ENCODE measurements at regions not wholly inside any gene's neighbourhood (a gene's known extent, or its start where the extent isn't known, plus 50 kb on each side); places are given as distances from the start of the nearest gene placed in this dataset.
"Not testable (repeated sequence)": the region's sequence is repeated elsewhere in the genome, so short reads cannot be mapped to it uniquely, and the experiment has no call there.

DNA sequence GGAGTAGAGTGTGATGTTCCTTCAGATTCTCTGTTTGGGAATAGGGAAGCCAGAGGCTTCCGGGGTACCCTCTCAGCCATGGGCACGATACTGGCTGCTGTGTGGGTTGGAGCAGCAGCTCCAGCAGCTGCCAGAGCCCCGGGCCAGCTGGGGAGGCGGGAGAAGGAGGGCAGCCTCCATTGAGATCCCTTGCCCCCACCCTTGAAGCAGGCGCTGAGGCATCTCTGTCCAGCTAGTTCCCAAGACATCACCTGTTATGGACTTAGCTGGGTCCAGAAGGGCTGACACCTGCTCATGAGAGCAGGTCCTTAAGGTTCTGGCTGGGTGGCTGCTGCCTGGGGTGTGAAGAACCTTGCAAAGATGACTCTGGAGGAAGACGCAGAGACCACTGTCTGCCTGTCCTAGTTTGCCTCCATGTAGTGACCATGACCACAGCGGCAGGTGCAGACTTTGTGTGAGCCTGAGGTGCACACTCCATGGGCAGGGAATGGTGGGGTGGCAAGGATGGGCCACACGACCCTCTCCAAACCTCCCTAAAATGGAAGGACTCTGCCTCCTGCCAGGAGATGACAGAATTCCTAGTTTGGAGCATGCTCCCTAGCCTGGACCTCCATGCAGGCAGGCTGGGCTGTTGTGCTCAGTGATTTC is 222.6 kb upstream of the C1orf174 start:
- H3K36me3 Mint-ChIP-seq: peaks cover 1% of the 10 kb centered on the region
- no peak overlapping the region for H3K27ac Mint-ChIP-seq
- no peak overlapping the region for H3K4me3 Mint-ChIP-seq
- peaks cover 1 to 5% (median 3%) of the 10 kb centered on the region in 3 donors for H3K9me3 Mint-ChIP-seq
- no peaks in the 10 kb centered on the region for H3K27me3 Mint-ChIP-seq
- no peaks in the 10 kb centered on the region for H3K4me1 Mint-ChIP-seq

DNA sequence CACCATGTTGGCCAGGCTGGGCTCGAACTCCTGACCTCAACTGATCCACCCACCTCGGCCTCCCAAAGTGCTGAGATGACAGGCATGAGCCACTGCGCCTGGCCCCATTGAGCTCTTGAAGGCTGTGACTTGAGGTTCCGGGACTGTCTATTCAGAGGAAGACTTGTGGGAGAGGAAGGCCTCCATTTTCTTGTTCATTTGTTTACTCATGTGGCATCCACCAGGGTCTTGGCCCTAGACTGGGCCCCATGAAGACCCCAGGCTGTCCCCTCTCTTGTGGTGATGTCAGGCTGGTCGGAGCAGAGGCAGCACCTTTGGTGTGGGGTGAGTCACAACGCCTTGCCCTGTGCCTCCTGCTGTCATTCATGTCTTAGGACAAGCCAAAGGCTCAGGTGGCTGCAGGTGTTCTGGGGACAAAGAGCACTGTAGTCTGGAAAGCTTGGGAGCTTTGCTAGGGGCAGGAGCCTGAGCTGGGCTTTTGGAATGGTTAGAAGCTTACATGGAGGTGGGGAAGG is 224.6 kb upstream of the C1orf174 start:
- H3K9me3 Mint-ChIP-seq: peaks cover 0 to 5% (median 3%) of the 10 kb centered on the region in 3 donors
- H3K27me3 Mint-ChIP-seq: no peaks in the 10 kb centered on the region
- H3K36me3 Mint-ChIP-seq: peaks cover 1% of the 10 kb centered on the region
- H3K27ac Mint-ChIP-seq: peak overlapping the region in 2 of 3 donors; percentile 18 to 22
- H3K4me1 Mint-ChIP-seq: no peaks in the 10 kb centered on the region
- no peak overlapping the region for H3K4me3 Mint-ChIP-seq

DNA sequence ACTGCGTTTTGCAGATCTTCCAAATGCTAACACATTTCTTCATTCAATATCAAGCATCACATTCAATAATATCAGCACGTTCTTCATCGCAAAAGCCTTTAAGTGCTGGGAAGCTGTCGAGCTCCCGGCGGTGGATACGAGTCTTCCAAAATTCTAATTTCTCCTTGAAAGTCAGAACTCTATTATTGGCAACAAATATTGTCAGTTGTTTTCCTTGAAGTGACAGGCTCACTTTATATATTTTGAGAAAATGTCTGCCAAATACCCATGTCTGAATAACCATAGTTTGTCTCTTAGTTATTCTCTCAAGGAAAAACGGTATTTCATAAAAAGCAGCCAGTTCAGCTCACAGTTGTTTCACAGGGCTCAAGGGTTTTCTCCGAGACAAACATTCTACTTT is 226.2 kb upstream of the C1orf174 start:
- Mint-ChIP-seq H3K27me3 (no peaks in the 10 kb centered on the region), H3K4me3 (no peak overlapping the region), H3K27ac (no peak overlapping the region), H3K4me1 (no peaks in the 10 kb centered on the region), H3K36me3 (peaks cover 1% of the 10 kb centered on the region), H3K9me3 (peaks cover 0 to 5% (median 3%) of the 10 kb centered on the region in 3 donors)

- Mint-ChIP-seq H3K36me3 (no peaks in the 10 kb centered on the region), H3K4me1 (no peaks in the 10 kb centered on the region), H3K27me3 (no peaks in the 10 kb centered on the region), H3K27ac (no peak overlapping the region), H3K4me3 (no peak overlapping the region), H3K9me3 (peaks cover 0 to 4% (median 3%) of the 10 kb centered on the region in 3 donors)
Measured at GRCh38 chr1:4126731-4127591, 226.9 kb upstream of the C1orf174 start.

GRCh38 chr1:4127592-4128140 is 227.6 kb upstream of the C1orf174 start:
- Mint-ChIP-seq H3K4me1 (no peaks in the 10 kb centered on the region), H3K27ac (no peak overlapping the region), H3K4me3 (no peak overlapping the region), H3K9me3 (peaks cover 0 to 4% (median 3%) of the 10 kb centered on the region in 3 donors), H3K27me3 (no peaks in the 10 kb centered on the region), H3K36me3 (no peaks in the 10 kb centered on the region)

GRCh38 chr1:4128616-4129015 is 228.5 kb upstream of the C1orf174 start:
- no peak overlapping the region for H3K27ac Mint-ChIP-seq
- H3K27me3 Mint-ChIP-seq: peaks cover 2% of the 10 kb centered on the region
- no peaks in the 10 kb centered on the region for H3K36me3 Mint-ChIP-seq
- peaks cover 0 to 4% (median 3%) of the 10 kb centered on the region in 3 donors for H3K9me3 Mint-ChIP-seq
- no peaks in the 10 kb centered on the region for H3K4me1 Mint-ChIP-seq
- H3K4me3 Mint-ChIP-seq: no peak overlapping the region

DNA sequence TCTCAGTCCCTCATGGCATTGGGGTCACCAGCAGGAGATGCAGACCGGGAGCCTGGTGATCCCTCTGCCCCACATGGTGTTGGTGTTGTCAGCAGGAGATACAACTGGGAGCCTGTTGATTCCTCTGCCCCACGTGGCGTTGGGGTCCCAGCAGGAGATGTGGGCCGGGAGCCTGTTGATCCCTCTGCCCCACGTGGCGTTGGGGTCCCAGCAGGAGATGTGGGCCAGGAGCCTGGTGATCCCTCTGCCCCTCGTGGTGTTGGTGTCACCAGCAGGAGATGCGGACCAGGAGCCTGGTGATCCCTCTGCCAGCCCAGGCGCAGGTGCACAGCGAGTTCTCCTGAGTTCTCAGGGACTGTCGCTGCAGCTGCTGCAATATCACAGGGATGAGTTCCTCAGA is 229.6 kb upstream of the C1orf174 start:
- Mint-ChIP-seq H3K36me3 (no peaks in the 10 kb centered on the region), H3K4me1 (no peaks in the 10 kb centered on the region), H3K27me3 (peaks cover 2% of the 10 kb centered on the region), H3K27ac (no peak overlapping the region), H3K9me3 (peaks cover 0 to 3% (median 3%) of the 10 kb centered on the region in 3 donors), H3K4me3 (no peak overlapping the region)

GRCh38 chr1:4130096-4130495 is 230.0 kb upstream of the C1orf174 start:
- Mint-ChIP-seq H3K27ac (no peak overlapping the region), H3K4me1 (no peaks in the 10 kb centered on the region), H3K27me3 (peaks cover 2% of the 10 kb centered on the region), H3K4me3 (no peak overlapping the region), H3K36me3 (no peaks in the 10 kb centered on the region), H3K9me3 (peaks cover 0 to 3% (median 1%) of the 10 kb centered on the region in 3 donors)

GRCh38 chr1:4131734-4132133 is 231.7 kb upstream of the C1orf174 start:
- Mint-ChIP-seq H3K9me3 (peaks cover 0 to 3% (median 2%) of the 10 kb centered on the region in 3 donors), H3K36me3 (no peaks in the 10 kb centered on the region), H3K4me3 (no peak overlapping the region), H3K27me3 (peaks cover 2% of the 10 kb centered on the region), H3K4me1 (no peaks in the 10 kb centered on the region), H3K27ac (no peak overlapping the region)

GRCh38 chr1:4132352-4133296 is 232.6 kb upstream of the C1orf174 start:
- peak overlapping the region in 1 of 3 donors; percentile 53 for H3K27ac Mint-ChIP-seq
- no peaks in the 10 kb centered on the region for H3K36me3 Mint-ChIP-seq
- no peaks in the 10 kb centered on the region for H3K4me1 Mint-ChIP-seq
- peaks cover 0 to 2% (median 0%) of the 10 kb centered on the region in 3 donors for H3K9me3 Mint-ChIP-seq
- H3K4me3 Mint-ChIP-seq: no peak overlapping the region
- H3K27me3 Mint-ChIP-seq: peaks cover 2% of the 10 kb centered on the region

- H3K36me3 Mint-ChIP-seq: no peaks in the 10 kb centered on the region
- H3K9me3 Mint-ChIP-seq: peaks cover 0 to 2% (median 0%) of the 10 kb centered on the region in 3 donors
- no peaks in the 10 kb centered on the region for H3K4me1 Mint-ChIP-seq
- peak overlapping the region in 1 of 4 donors; percentile 68 for H3K4me3 Mint-ChIP-seq
- H3K27ac Mint-ChIP-seq: no peak overlapping the region
- H3K27me3 Mint-ChIP-seq: peaks cover 2% of the 10 kb centered on the region
Measured at GRCh38 chr1:4133297-4133938, 233.3 kb upstream of the C1orf174 start.

- H3K9me3 Mint-ChIP-seq: peaks cover 0 to 2% (median 0%) of the 10 kb centered on the region in 3 donors
- peaks cover 4% of the 10 kb centered on the region for H3K27me3 Mint-ChIP-seq
- no peaks in the 10 kb centered on the region for H3K4me1 Mint-ChIP-seq
- no peaks in the 10 kb centered on the region for H3K36me3 Mint-ChIP-seq
- H3K27ac Mint-ChIP-seq: no peak overlapping the region
- H3K4me3 Mint-ChIP-seq: no peak overlapping the region
Measured at GRCh38 chr1:4133939-4134321, 233.9 kb upstream of the C1orf174 start.

DNA sequence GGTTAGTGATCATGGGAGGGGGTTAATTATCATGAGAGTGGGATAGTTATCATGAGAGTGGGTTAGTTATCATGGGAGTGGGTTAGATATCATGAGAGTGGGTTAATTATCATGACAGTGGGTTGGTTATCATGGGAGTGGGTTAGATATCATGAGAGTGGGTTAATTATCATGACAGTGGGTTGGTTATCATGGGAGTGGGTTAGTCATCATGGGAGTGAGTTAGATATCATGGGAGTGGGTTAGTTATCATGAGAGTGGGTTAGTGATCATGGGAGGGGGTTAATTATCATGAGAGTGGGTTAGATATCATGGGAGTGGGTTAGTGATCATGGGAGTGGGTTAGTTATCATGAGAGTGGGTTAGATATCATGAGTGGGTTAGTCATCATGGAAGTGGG is 235.8 kb upstream of the C1orf174 start:
- not testable (repeated sequence) for H3K27me3 Mint-ChIP-seq, H3K4me3 Mint-ChIP-seq, H3K9me3 Mint-ChIP-seq, H3K27ac Mint-ChIP-seq, H3K4me1 Mint-ChIP-seq, H3K36me3 Mint-ChIP-seq
